ENCODE measurements at regions not wholly inside any gene's neighbourhood (a gene's known extent, or its start where the extent isn't known, plus 50 kb on each side); places are given as distances from the start of the nearest gene placed in this dataset.

- Mint-ChIP-seq H3K4me3 (no peak overlapping the region), H3K27me3 (ENCODE audit: insufficient read depth) (no peaks in the 10 kb centered on the region; the same call in 1 of the 2 replicates), H3K36me3 (ENCODE audit: low read depth) (no peaks in the 10 kb centered on the region), H3K27ac (no peak overlapping the region), H3K4me1 (ENCODE audit: low read depth) (no peaks in the 10 kb centered on the region), H3K9me3 (peaks cover 15% of the 10 kb centered on the region)
- DNase-seq: no peak
- TF ChIP-seq, protein P1, sequence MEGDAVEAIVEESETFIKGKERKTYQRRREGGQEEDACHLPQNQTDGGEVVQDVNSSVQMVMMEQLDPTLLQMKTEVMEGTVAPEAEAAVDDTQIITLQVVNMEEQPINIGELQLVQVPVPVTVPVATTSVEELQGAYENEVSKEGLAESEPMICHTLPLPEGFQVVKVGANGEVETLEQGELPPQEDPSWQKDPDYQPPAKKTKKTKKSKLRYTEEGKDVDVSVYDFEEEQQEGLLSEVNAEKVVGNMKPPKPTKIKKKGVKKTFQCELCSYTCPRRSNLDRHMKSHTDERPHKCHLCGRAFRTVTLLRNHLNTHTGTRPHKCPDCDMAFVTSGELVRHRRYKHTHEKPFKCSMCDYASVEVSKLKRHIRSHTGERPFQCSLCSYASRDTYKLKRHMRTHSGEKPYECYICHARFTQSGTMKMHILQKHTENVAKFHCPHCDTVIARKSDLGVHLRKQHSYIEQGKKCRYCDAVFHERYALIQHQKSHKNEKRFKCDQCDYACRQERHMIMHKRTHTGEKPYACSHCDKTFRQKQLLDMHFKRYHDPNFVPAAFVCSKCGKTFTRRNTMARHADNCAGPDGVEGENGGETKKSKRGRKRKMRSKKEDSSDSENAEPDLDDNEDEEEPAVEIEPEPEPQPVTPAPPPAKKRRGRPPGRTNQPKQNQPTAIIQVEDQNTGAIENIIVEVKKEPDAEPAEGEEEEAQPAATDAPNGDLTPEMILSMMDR (IDR thresholded peaks at IDR 0.05): no peak
Measured at GRCh38 chr2:125070726-125071505, 1045.8 kb downstream of the CNTNAP5 start.

GRCh38 chr2:125073440-125073839, 1048.4 kb downstream of the CNTNAP5 start:
- no peak overlapping the region for H3K4me3 Mint-ChIP-seq
- no peaks in the 10 kb centered on the region for H3K36me3 Mint-ChIP-seq (ENCODE audit: low read depth)
- no peak overlapping the region for H3K27ac Mint-ChIP-seq
- H3K27me3 Mint-ChIP-seq (ENCODE audit: insufficient read depth): no peaks in the 10 kb centered on the region; the same call in 1 of the 2 replicates
- TF ChIP-seq, protein P1 (IDR thresholded peaks at IDR 0.05): no peak
- H3K9me3 Mint-ChIP-seq: peaks cover 28% of the 10 kb centered on the region
- DNase-seq: no peak
- H3K4me1 Mint-ChIP-seq (ENCODE audit: low read depth): no peaks in the 10 kb centered on the region

DNA sequence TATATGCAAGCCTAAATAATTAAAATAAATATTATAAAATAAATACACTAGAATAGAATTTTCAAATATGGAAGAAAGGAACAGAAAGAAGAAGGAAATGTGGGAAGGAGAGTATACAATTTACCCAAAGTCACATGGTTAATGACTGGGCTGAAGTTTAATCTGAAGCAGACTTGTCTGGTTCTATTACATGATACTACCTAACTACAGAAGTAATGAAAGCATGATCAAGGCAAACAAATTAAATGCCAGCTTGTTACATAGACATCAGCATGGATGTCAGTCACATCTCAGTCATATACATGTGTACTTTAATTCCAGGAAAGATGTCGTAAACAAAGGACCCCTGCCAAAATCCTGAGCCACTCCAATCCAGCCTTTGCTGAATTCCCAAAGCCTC, 1060.8 kb downstream of the CNTNAP5 start:
- no peaks in the 10 kb centered on the region for H3K36me3 Mint-ChIP-seq (ENCODE audit: low read depth)
- TF ChIP-seq, protein P1 (IDR thresholded peaks at IDR 0.05): no peak
- no peaks in the 10 kb centered on the region for H3K27me3 Mint-ChIP-seq (ENCODE audit: insufficient read depth)
- H3K4me1 Mint-ChIP-seq (ENCODE audit: low read depth): no peaks in the 10 kb centered on the region
- DNase-seq: no peak
- H3K4me3 Mint-ChIP-seq: no peak overlapping the region
- H3K9me3 Mint-ChIP-seq: peaks cover 51% of the 10 kb centered on the region
- H3K27ac Mint-ChIP-seq: no peak overlapping the region

GRCh38 chr2:125086313-125087184, 1061.5 kb downstream of the CNTNAP5 start:
- TF ChIP-seq, protein P1 (IDR thresholded peaks at IDR 0.05): no peak
- no peak for DNase-seq
- Mint-ChIP-seq H3K27me3 (ENCODE audit: insufficient read depth) (no peaks in the 10 kb centered on the region), H3K9me3 (peaks cover 54% of the 10 kb centered on the region), H3K27ac (no peak overlapping the region), H3K36me3 (ENCODE audit: low read depth) (no peaks in the 10 kb centered on the region), H3K4me3 (no peak overlapping the region), H3K4me1 (ENCODE audit: low read depth) (no peaks in the 10 kb centered on the region)

DNA sequence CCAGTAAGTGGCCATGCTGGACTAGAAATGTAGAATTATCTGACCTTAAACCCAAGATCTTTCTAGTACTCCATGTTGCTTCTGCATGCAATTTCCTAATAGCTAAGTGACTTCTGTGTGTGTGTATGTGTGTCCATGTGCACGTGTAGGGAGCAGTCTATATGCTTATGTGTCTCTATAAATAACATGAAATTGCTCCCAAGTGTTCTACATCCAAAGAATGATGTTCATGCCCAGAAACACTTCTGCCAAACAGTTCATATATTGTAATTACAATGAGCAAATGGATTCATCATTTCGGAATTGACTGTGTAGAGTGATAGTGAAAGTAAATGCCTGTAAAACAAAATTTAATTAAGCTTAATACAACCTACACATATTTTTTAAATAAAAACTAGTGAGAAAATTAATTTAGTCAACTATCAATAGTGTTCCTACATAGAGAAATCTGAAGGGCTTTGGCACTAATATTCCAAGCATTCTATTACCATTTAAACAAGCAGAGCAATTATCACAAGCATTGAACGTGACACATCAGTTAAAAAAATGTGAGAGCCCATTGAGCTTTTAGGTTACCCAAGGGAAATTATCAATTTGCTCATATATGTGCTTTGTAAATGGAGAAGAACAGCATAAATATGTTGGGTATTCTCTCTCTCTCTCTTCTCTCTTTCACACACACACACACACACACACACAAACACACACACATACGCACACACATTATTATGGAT, 1067.4 kb downstream of the CNTNAP5 start:
- TF ChIP-seq, protein P1 (IDR thresholded peaks at IDR 0.05): no peak
- DNase-seq: no peak
- Mint-ChIP-seq H3K4me1 (ENCODE audit: low read depth) (no peaks in the 10 kb centered on the region), H3K36me3 (ENCODE audit: low read depth) (no peaks in the 10 kb centered on the region), H3K9me3 (peaks cover 40% of the 10 kb centered on the region), H3K27ac (no peak overlapping the region), H3K4me3 (no peak overlapping the region), H3K27me3 (ENCODE audit: insufficient read depth) (no peaks in the 10 kb centered on the region)
